IMR-90 (cell line): ENCODE measurements at regions not wholly inside any gene's neighbourhood (a gene's known extent, or its start where the extent isn't known, plus 50 kb on each side); places are given as distances from the start of the nearest gene placed in this dataset.

ENCODE experiments used
- ATAC-seq: fragments of 200-7000 bp; cut with Tn5 transposase; 2 replicates; pipeline ENCODE4 v1.9.1; 2020; ENCODE audit warnings: low read depth, mild to moderate bottlenecking, moderate library complexity
- BruUV-seq: library from RNA; stranded (reverse); fragments of 400-500 nt; replicated peaks from 2 replicates; lab custom pipeline; 2021; lab: Mats Ljungman, UMichigan
- CTCF ChIA-PET: fragments of 300-600 bp; formaldehyde crosslinking; extraction: SDS; loops from one replicate; lab custom pipeline; 2021; ENCODE audit warnings: antibody characterized with exemption; lab: Yijun Ruan, JAX
- POLR2A ChIA-PET: fragments of 300-600 bp; sonication (Branson Sonifier 250); formaldehyde crosslinking; loops from one replicate; lab custom pipeline; 2022; ENCODE audit warnings: antibody characterized with exemption; ENCODE audit not compliant: unreplicated experiment; lab: Charles Lee
- DNase-seq: peaks from one replicate; pipeline ENCODE4 v3.0.0; 2013
- H2AFZ ChIP-seq: replicated peaks from 2 replicates; pipeline ENCODE3; 2013; ENCODE audit warnings: low read length, mild to moderate bottlenecking; ENCODE audit not compliant: poor library complexity
- H2AK5ac ChIP-seq: 2 replicates; pipeline ENCODE4 v1.6.1; 2013; ENCODE audit warnings: low read depth, low read length, inconsistent platforms
- H2AK9ac ChIP-seq: replicated peaks from 2 replicates; pipeline ENCODE3; 2013; ENCODE audit warnings: mild to moderate bottlenecking, low read depth, low read length, moderate library complexity; ENCODE audit not compliant: poor library complexity
- H2BK120ac ChIP-seq: 2 replicates; pipeline ENCODE4 v1.6.1; 2013; ENCODE audit warnings: low read depth, low read length, inconsistent platforms
- H2BK15ac ChIP-seq: 3 replicates; pipeline ENCODE4 v1.6.1; 2013; ENCODE audit warnings: low read depth, low read length, inconsistent platforms
- H2BK20ac ChIP-seq: 2 replicates; pipeline ENCODE4 v1.6.1; 2013; ENCODE audit warnings: low read depth, mild to moderate bottlenecking, inconsistent platforms, low read length, moderate library complexity
- H2BK5ac ChIP-seq: 2 replicates; pipeline ENCODE4 v1.6.1; 2013; ENCODE audit warnings: mild to moderate bottlenecking, low read depth, low read length, inconsistent platforms; ENCODE audit not compliant: poor library complexity, severe bottlenecking
- H3K14ac ChIP-seq: replicated peaks from 2 replicates; pipeline ENCODE4 v1.6.1; 2013; ENCODE audit warnings: low read depth, low read length, inconsistent platforms
- H3K18ac ChIP-seq: 2 replicates; pipeline ENCODE4 v1.6.1; 2013; ENCODE audit warnings: low read depth, low read length, control low read depth
- H3K23ac ChIP-seq: 2 replicates; pipeline ENCODE4 v1.6.1; 2013; ENCODE audit warnings: low read depth, low read length, inconsistent platforms
- H3K27ac ChIP-seq: 2 replicates; pipeline ENCODE4 v1.5.1; 2013; ENCODE audit warnings: mild to moderate bottlenecking, control low read depth, low read length; ENCODE audit not compliant: insufficient read depth
- H3K27me3 ChIP-seq: 2 replicates; pipeline ENCODE4 v1.6.1; 2013; ENCODE audit warnings: low read length; ENCODE audit not compliant: control insufficient read depth, insufficient read depth
- H3K36me3 ChIP-seq: 2 replicates; pipeline ENCODE4 v1.6.1; 2013; ENCODE audit warnings: low read length, mixed read lengths; ENCODE audit not compliant: control insufficient read depth, insufficient read depth
- H3K4ac ChIP-seq: 2 replicates; pipeline ENCODE4 v1.6.1; 2013; ENCODE audit warnings: low read depth, low read length, inconsistent platforms
- H3K4me1 ChIP-seq: 2 replicates; pipeline ENCODE4 v1.6.1; 2013; ENCODE audit warnings: low read length, mixed read lengths; ENCODE audit not compliant: control insufficient read depth, insufficient read depth
- H3K4me2 ChIP-seq: 2 replicates; pipeline ENCODE4 v1.6.1; 2013; ENCODE audit warnings: low read depth, mild to moderate bottlenecking, control low read depth, low read length, moderate library complexity
- H3K4me3 ChIP-seq: 2 replicates; pipeline ENCODE4 v1.5.1; 2013; ENCODE audit warnings: low read depth, mild to moderate bottlenecking, control low read depth, low read length, moderate library complexity; ENCODE audit not compliant: insufficient read depth
- H3K56ac ChIP-seq: 2 replicates; pipeline ENCODE4 v1.6.1; 2013; ENCODE audit warnings: low read length, inconsistent platforms; ENCODE audit not compliant: insufficient read depth; ENCODE audit errors: extremely low read depth
- H3K79me1 ChIP-seq, 2 experiments: 2 replicates each; pipeline ENCODE4 v1.6.1; 2013; ENCODE audit warnings: low read length in 2 of 2, inconsistent platforms in 1 of 2, low read depth in 1 of 2
- H3K9ac ChIP-seq: 2 replicates; pipeline ENCODE4 v1.6.1; 2013; ENCODE audit warnings: low read depth, low read length, control low read depth
- H3K9me1 ChIP-seq: 2 replicates; pipeline ENCODE4 v1.6.1; 2013; ENCODE audit warnings: low read length, inconsistent platforms; ENCODE audit not compliant: insufficient read depth
- H3K9me3 ChIP-seq: 2 replicates; pipeline ENCODE4 v1.6.1; 2013; ENCODE audit warnings: low read length; ENCODE audit not compliant: control insufficient read depth, insufficient read depth
- H4K20me1 ChIP-seq: 2 replicates; pipeline ENCODE4 v1.6.1; 2013; ENCODE audit warnings: low read length, inconsistent platforms; ENCODE audit not compliant: insufficient read depth
- H4K5ac ChIP-seq: 2 replicates; pipeline ENCODE4 v1.6.1; 2013; ENCODE audit warnings: mild to moderate bottlenecking, low read depth, low read length, control low read depth
- H4K8ac ChIP-seq, 2 experiments: 2 replicates each; pipeline ENCODE4 v1.6.1; 2013; ENCODE audit warnings: low read depth in 2 of 2, low read length in 2 of 2, control low read depth in 1 of 2, inconsistent platforms in 1 of 2
- H4K91ac ChIP-seq: 2 replicates; pipeline ENCODE4 v1.6.1; 2013; ENCODE audit warnings: low read depth, low read length, inconsistent platforms; ENCODE audit not compliant: insufficient read depth
- BHLHE40 ChIP-seq: fragments of 150-350 bp; IDR thresholded peaks from 2 replicates; pipeline ENCODE4 v1.6.1; 2016; ENCODE audit warnings: mild to moderate bottlenecking, low read depth, low read length
- CEBPB ChIP-seq: IDR thresholded peaks from 2 replicates; pipeline ENCODE4 v1.6.1; 2012; ENCODE audit warnings: low read depth, low read length, improper control_type of control experiment
- CHD1 ChIP-seq: IDR thresholded peaks from 2 replicates; pipeline ENCODE4 v1.6.1; 2012; ENCODE audit warnings: low read depth, low read length, improper control_type of control experiment
- MAFK ChIP-seq: IDR thresholded peaks from 2 replicates; pipeline ENCODE4 v1.6.1; 2012; ENCODE audit warnings: low read depth, low read length, improper control_type of control experiment
- MXI1 ChIP-seq: IDR thresholded peaks from 2 replicates; pipeline ENCODE4 v1.6.1; 2012; ENCODE audit warnings: low read depth, mild to moderate bottlenecking, low read length, moderate library complexity, borderline replicate concordance
- NFE2L2 ChIP-seq: fragments of 150-350 bp; IDR thresholded peaks from 2 replicates; pipeline ENCODE4 v1.6.1; 2016; ENCODE audit warnings: low read depth, mild to moderate bottlenecking, low read length
- RCOR1 ChIP-seq: IDR thresholded peaks from 2 replicates; pipeline ENCODE4 v1.6.1; 2012; ENCODE audit warnings: mild to moderate bottlenecking, low read length, improper control_type of control experiment; ENCODE audit not compliant: insufficient replicate concordance
- RFX5 ChIP-seq: IDR thresholded peaks from 2 replicates; pipeline ENCODE4 v1.8.0; 2012; ENCODE audit warnings: low read depth, mild to moderate bottlenecking, low read length, moderate library complexity
- SMC3 ChIP-seq: fragments of 150-350 bp; IDR thresholded peaks from 2 replicates; pipeline ENCODE4 v1.6.1; 2016; ENCODE audit warnings: low read depth, mild to moderate bottlenecking, antibody characterized with exemption, low read length, moderate library complexity
- WGBS, 2 experiments: methylation state at CpG; one replicate each; pipeline versions ENCODE4 v1.1.5 to v1.1.7; 2013; ENCODE audit warnings: missing lambda C conversion rate in 2 of 2; ENCODE audit not compliant: insufficient read length in 1 of 2; ENCODE audit errors: extremely low coverage in 2 of 2; 5-methylcytosine and 5-hydroxymethylcytosine counted together
- dilution Hi-C: fragments of 300-500 bp; cut with HindIII; formaldehyde crosslinking; loops from one replicate; pipeline ENCODE4 v1.14.3; 2018; ENCODE audit warnings: low sequenced_read_pairs; ENCODE audit not compliant: unreplicated experiment
- in situ Hi-C: fragments of 300-500 bp; cut with MboI; formaldehyde crosslinking; loops from 3 replicates; pipeline ENCODE4 v1.14.3; 2019; ENCODE audit warnings: low sequenced_read_pairs, inconsistent platforms, mixed read lengths
- intact Hi-C: fragments of 100-400 bp; cut with micrococcal nuclease; formaldehyde crosslinking; loops from 2 replicates; pipeline ENCODE4 v1.10.0; 2022
- TF ChIP-seq, protein P1 (sequence below): fragments of 150-350 bp; IDR thresholded peaks from 2 replicates; pipeline ENCODE4 v1.6.1; 2017; ENCODE audit warnings: mild to moderate bottlenecking, antibody characterized with exemption, low read length, low read depth
- TF ChIP-seq, protein P2 (sequence below): conservative IDR thresholded peaks from 2 replicates; pipeline ENCODE4 v1.5.1; 2012; ENCODE audit warnings: mild to moderate bottlenecking, low read depth, low read length, improper control_type of control experiment
- TF ChIP-seq, protein P3 (sequence below): fragments of 150-350 bp; IDR thresholded peaks from 2 replicates; pipeline ENCODE4 v1.6.1; 2016; ENCODE audit warnings: low read depth, mild to moderate bottlenecking, low read length, moderate library complexity, borderline replicate concordance

DNA sequence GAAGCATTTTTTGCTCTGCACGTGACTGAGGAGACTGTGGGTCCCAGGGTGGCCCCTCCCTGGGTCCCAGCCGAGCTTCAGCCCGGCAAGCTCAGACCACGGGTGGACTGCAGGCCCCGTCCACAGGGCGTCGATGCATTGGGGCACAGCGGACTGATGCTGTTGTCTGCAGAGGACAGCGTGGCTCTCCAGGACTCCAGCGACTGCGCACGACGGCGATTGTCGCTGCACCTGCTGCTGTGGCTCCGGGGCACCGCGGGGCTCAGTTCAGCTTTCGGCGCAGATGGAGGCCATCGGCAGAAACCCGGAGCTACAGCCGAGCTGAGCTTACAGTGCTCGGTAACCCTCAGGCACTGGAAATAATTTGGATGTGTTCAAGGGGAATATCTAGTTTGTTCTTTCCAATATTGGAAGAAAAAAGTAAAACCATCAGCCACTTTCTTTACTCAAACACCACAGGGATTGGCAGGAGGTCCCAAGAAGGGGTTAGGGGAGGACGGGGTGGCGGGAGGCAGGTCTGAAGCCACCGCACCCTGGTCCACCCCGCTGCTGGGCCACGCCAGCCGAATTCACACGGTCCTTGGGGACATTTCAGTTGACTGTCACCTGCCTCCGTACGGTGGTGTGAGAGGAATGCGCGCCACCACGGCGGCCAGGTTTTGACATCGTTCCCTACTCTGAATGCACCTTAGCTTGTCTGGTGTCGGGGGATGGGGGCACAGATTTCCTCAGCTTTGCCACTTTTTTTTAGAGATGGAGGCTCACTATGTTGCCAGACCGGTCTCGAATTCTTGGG, 88.7 kb upstream of the RPH3AL start:
- Histone ChIP-seq H2AK9ac (no peak overlapping the region), H3K4me2 (no peak overlapping the region), H3K9me3 (peaks cover 4% of the 10 kb centered on the region), H3K18ac (no peak overlapping the region), H2AK5ac (no peak overlapping the region), H3K4ac (no peak overlapping the region), H4K5ac (no peak overlapping the region), H2BK5ac (no peak overlapping the region), H2BK20ac (no peak overlapping the region), H4K8ac (no peak overlapping the region), H4K91ac (no peak overlapping the region), H3K9me1 (no peaks in the 10 kb centered on the region), H3K56ac (no peak overlapping the region), H3K27ac (no peak overlapping the region), H3K4me1 (no peaks in the 10 kb centered on the region), H4K20me1 (peaks cover 3% of the 10 kb centered on the region; the same call in 1 of the 2 replicates), H3K23ac (no peak overlapping the region), H3K36me3 (peaks cover 13% of the 10 kb centered on the region), H3K27me3 (no peaks in the 10 kb centered on the region), H3K4me3 (no peak overlapping the region), H2BK120ac (no peak overlapping the region), H2BK15ac (no peak overlapping the region), H3K79me1 (peaks cover 8 to 17% of the 10 kb centered on the region in 2 experiments), H3K14ac (no peak overlapping the region), H3K9ac (no peak overlapping the region), H2AFZ (no peak overlapping the region)
- CTCF ChIA-PET: interaction anchor here (0.5 to 0.6 kb wide), 2 partner anchors 29 to 85 kb away, joined by 3 to 4 read pairs; no protein-coding TSS in a partner anchor
- no TSS peak for BruUV-seq
- 93% methylated on average over 34 of the region's 41 CpGs; no CpG with 5 or more reads in 1 of the 2 experiments for WGBS, 2 experiments
- in situ Hi-C loops (no loop called here), intact Hi-C loops (no loop called here), dilution Hi-C loops (no loop called here)
- TF ChIP-seq, protein P1, sequence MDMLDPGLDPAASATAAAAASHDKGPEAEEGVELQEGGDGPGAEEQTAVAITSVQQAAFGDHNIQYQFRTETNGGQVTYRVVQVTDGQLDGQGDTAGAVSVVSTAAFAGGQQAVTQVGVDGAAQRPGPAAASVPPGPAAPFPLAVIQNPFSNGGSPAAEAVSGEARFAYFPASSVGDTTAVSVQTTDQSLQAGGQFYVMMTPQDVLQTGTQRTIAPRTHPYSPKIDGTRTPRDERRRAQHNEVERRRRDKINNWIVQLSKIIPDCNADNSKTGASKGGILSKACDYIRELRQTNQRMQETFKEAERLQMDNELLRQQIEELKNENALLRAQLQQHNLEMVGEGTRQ: no peak
- TF ChIP-seq SMC3 (no peak), RCOR1 (no peak), MXI1 (no peak), CEBPB (no peak), MAFK (no peak), NFE2L2 (no peak), CHD1 (no peak), RFX5 (no peak), BHLHE40 (no peak)
- TF ChIP-seq, protein P2, sequence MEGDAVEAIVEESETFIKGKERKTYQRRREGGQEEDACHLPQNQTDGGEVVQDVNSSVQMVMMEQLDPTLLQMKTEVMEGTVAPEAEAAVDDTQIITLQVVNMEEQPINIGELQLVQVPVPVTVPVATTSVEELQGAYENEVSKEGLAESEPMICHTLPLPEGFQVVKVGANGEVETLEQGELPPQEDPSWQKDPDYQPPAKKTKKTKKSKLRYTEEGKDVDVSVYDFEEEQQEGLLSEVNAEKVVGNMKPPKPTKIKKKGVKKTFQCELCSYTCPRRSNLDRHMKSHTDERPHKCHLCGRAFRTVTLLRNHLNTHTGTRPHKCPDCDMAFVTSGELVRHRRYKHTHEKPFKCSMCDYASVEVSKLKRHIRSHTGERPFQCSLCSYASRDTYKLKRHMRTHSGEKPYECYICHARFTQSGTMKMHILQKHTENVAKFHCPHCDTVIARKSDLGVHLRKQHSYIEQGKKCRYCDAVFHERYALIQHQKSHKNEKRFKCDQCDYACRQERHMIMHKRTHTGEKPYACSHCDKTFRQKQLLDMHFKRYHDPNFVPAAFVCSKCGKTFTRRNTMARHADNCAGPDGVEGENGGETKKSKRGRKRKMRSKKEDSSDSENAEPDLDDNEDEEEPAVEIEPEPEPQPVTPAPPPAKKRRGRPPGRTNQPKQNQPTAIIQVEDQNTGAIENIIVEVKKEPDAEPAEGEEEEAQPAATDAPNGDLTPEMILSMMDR: no peak
- TF ChIP-seq, protein P3, sequence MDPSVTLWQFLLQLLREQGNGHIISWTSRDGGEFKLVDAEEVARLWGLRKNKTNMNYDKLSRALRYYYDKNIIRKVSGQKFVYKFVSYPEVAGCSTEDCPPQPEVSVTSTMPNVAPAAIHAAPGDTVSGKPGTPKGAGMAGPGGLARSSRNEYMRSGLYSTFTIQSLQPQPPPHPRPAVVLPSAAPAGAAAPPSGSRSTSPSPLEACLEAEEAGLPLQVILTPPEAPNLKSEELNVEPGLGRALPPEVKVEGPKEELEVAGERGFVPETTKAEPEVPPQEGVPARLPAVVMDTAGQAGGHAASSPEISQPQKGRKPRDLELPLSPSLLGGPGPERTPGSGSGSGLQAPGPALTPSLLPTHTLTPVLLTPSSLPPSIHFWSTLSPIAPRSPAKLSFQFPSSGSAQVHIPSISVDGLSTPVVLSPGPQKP: no peak
- POLR2A ChIA-PET: no interaction called here
- DNase-seq: no peak
- no peak for ATAC-seq
